ENCODE measurements at regions not wholly inside any gene's neighbourhood (a gene's known extent, or its start where the extent isn't known, plus 50 kb on each side); places are given as distances from the start of the nearest gene placed in this dataset.

- TF ChIP-seq TAF1 (IDR thresholded peaks at IDR 0.05; ENCODE audit: borderline replicate concordance, low read depth, low read length): no peak
- no peak for TF ChIP-seq POLR2AphosphoS5 (IDR thresholded peaks at IDR 0.05; ENCODE audit: low read depth, low read length)
These were observed 255.9 kb upstream of the NFIA start for GRCh38 chr1:60826320-60827094.

All from GM12892 (cell line).